ENCODE measurements at regions not wholly inside any gene's neighbourhood (a gene's known extent, or its start where the extent isn't known, plus 50 kb on each side); places are given as distances from the start of the nearest gene placed in this dataset.

DNA sequence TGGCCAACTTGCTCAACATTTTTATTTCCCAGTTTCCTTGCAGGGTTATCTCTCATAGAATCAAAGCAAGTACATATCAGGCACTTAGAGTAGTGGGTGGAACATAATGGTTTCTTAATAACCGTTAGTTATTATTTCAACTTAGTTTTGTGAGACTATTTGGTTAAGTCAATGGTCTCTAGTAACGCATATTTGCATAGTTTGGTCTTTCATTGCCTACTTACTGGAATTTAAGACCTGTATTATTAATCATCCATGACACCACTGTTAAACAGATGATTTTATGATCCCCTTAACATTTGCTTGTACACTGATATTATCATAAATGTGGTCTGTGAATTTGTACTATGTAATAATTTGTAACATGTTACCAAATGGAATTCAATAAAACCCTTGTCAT lies 70.9 kb upstream of the SMIM31 start:
- H3K27ac ChIP-seq (ENCODE audit: low read length), result no peak overlapping the region
- no peaks in the 10 kb centered on the region for H3K27me3 ChIP-seq (ENCODE audit: low read depth, low read length)
- TF ChIP-seq EZH2phosphoT487 (IDR thresholded peaks at IDR 0.05; ENCODE audit: low read depth), result no peak
- H4K20me1 ChIP-seq (ENCODE audit: insufficient read depth, low read length), result no peaks in the 10 kb centered on the region
- H3K4me3 ChIP-seq (ENCODE audit: low read length), result no peak overlapping the region
- no peaks in the 10 kb centered on the region for H3K4me1 ChIP-seq (ENCODE audit: low read length)
- H3K9me3 ChIP-seq (ENCODE audit: insufficient read depth, low read length), result no peaks in the 10 kb centered on the region
- H3K9ac ChIP-seq (ENCODE audit: low read length), result no peak overlapping the region
- no peak overlapping the region for H2AFZ ChIP-seq (ENCODE audit: low read depth, low read length)
- H3K79me2 ChIP-seq (ENCODE audit: low read length), result no peaks in the 10 kb centered on the region
- H3K36me3 ChIP-seq (replicated peaks; ENCODE audit: low read depth, low read length), result no peaks in the 10 kb centered on the region
- no peak overlapping the region for H3K4me2 ChIP-seq (ENCODE audit: low read length)

GRCh38 chr4:164695650-164696049 lies 58.3 kb upstream of the SMIM31 start:
- H3K27me3 ChIP-seq (ENCODE audit: low read depth, low read length), result no peaks in the 10 kb centered on the region
- H3K4me1 ChIP-seq (ENCODE audit: low read length), result no peaks in the 10 kb centered on the region
- no peaks in the 10 kb centered on the region for H3K9me3 ChIP-seq (ENCODE audit: insufficient read depth, low read length)
- no peaks in the 10 kb centered on the region for H4K20me1 ChIP-seq (ENCODE audit: insufficient read depth, low read length)
- H3K9ac ChIP-seq (ENCODE audit: low read length), result no peak overlapping the region
- no peak overlapping the region for H3K4me2 ChIP-seq (ENCODE audit: low read length)
- H3K27ac ChIP-seq (ENCODE audit: low read length), result no peak overlapping the region
- H3K36me3 ChIP-seq (replicated peaks; ENCODE audit: low read depth, low read length), result no peaks in the 10 kb centered on the region
- TF ChIP-seq, protein P1, sequence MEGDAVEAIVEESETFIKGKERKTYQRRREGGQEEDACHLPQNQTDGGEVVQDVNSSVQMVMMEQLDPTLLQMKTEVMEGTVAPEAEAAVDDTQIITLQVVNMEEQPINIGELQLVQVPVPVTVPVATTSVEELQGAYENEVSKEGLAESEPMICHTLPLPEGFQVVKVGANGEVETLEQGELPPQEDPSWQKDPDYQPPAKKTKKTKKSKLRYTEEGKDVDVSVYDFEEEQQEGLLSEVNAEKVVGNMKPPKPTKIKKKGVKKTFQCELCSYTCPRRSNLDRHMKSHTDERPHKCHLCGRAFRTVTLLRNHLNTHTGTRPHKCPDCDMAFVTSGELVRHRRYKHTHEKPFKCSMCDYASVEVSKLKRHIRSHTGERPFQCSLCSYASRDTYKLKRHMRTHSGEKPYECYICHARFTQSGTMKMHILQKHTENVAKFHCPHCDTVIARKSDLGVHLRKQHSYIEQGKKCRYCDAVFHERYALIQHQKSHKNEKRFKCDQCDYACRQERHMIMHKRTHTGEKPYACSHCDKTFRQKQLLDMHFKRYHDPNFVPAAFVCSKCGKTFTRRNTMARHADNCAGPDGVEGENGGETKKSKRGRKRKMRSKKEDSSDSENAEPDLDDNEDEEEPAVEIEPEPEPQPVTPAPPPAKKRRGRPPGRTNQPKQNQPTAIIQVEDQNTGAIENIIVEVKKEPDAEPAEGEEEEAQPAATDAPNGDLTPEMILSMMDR (IDR thresholded peaks at IDR 0.05; ENCODE audit: low read depth, low read length), result no peak
- TF ChIP-seq EZH2phosphoT487 (IDR thresholded peaks at IDR 0.05; ENCODE audit: low read depth), result no peak
- H3K4me3 ChIP-seq (ENCODE audit: low read length), result no peak overlapping the region
- no peaks in the 10 kb centered on the region for H3K79me2 ChIP-seq (ENCODE audit: low read length)
- H2AFZ ChIP-seq (ENCODE audit: low read depth, low read length), result no peak overlapping the region

GRCh38 chr4:164700471-164700870 lies 53.5 kb upstream of the SMIM31 start:
- Histone ChIP-seq H3K27me3 (ENCODE audit: low read depth, low read length) (no peaks in the 10 kb centered on the region), H3K9ac (ENCODE audit: low read length) (no peak overlapping the region), H2AFZ (ENCODE audit: low read depth, low read length) (0 out of 2 replicates have a peak overlapping the region, but pooled peaks have one; percentile 31), H4K20me1 (ENCODE audit: insufficient read depth, low read length) (no peaks in the 10 kb centered on the region), H3K36me3 (replicated peaks; ENCODE audit: low read depth, low read length) (no peaks in the 10 kb centered on the region), H3K4me3 (ENCODE audit: low read length) (no peak overlapping the region), H3K9me3 (ENCODE audit: insufficient read depth, low read length) (no peaks in the 10 kb centered on the region), H3K4me1 (ENCODE audit: low read length) (no peaks in the 10 kb centered on the region), H3K79me2 (ENCODE audit: low read length) (no peaks in the 10 kb centered on the region), H3K4me2 (ENCODE audit: low read length) (no peak overlapping the region), H3K27ac (ENCODE audit: low read length) (no peak overlapping the region)
- TF ChIP-seq, protein P1 (IDR thresholded peaks at IDR 0.05; ENCODE audit: low read depth, low read length), result peak; percentile 67
- no peak for TF ChIP-seq EZH2phosphoT487 (IDR thresholded peaks at IDR 0.05; ENCODE audit: low read depth)

DNA sequence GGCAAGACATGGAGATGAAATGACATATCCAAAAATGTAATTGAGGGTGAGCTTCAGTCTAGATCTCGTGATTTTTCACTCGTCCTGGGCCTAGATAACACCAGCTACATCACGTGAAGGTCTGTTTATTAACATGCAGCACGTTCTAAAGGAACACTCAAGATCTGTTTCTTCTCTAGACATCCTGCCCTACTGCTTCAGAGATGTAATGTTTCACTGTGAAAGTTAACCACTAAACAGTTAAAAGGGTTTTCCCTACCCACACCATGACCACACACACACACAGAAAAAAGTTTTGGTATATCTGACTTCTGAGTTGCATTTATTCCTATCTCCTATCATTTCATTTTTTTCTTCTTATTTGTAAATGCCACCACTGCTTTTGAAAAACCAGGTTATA lies 52.3 kb upstream of the SMIM31 start:
- H3K27me3 ChIP-seq (ENCODE audit: low read depth, low read length), result no peaks in the 10 kb centered on the region

More for the DNA sequence above, 52.3 kb upstream of the SMIM31 start:
- Histone ChIP-seq H3K9me3 (ENCODE audit: insufficient read depth, low read length) (no peaks in the 10 kb centered on the region), H3K4me2 (ENCODE audit: low read length) (no peak overlapping the region), H3K36me3 (replicated peaks; ENCODE audit: low read depth, low read length) (no peaks in the 10 kb centered on the region), H3K79me2 (ENCODE audit: low read length) (no peaks in the 10 kb centered on the region), H4K20me1 (ENCODE audit: insufficient read depth, low read length) (no peaks in the 10 kb centered on the region), H3K4me3 (ENCODE audit: low read length) (no peak overlapping the region), H3K4me1 (ENCODE audit: low read length) (no peaks in the 10 kb centered on the region), H3K27ac (ENCODE audit: low read length) (no peak overlapping the region), H2AFZ (ENCODE audit: low read depth, low read length) (peak overlapping the region; percentile 54; the same call in 1 of the 2 replicates), H3K9ac (ENCODE audit: low read length) (no peak overlapping the region)
- TF ChIP-seq, protein P1 (IDR thresholded peaks at IDR 0.05; ENCODE audit: low read depth, low read length), result no peak
- no peak for TF ChIP-seq EZH2phosphoT487 (IDR thresholded peaks at IDR 0.05; ENCODE audit: low read depth)

All from OCI-LY3 (cell line).